Kidney (tissue), 13 donors: ENCODE measurements at regions not wholly inside any gene's neighbourhood (a gene's known extent, or its start where the extent isn't known, plus 50 kb on each side); places are given as distances from the start of the nearest gene placed in this dataset.

ENCODE experiments used
- DNase-seq, 5 donors: peaks; one replicate each; pipeline ENCODE4 v3.0.0-alpha.2; 2013 to 2020
- FAIRE-seq: peaks from 2 replicates; lab custom pipeline; 2012; peaks lifted over from hg19 to GRCh38; lab: Jason Lieb, UNC
- H3K27ac ChIP-seq, 2 donors: one replicate each; pipeline ENCODE4 v1.7.0; 2013; ENCODE audit warnings: low read depth in 2 of 2, low read length in 2 of 2, inconsistent platforms in 1 of 2
- H3K27me3 ChIP-seq: one replicate; pipeline ENCODE4 v1.7.1; 2013; ENCODE audit warnings: low read length, inconsistent platforms; ENCODE audit not compliant: control insufficient read depth, insufficient read depth
- H3K36me3 ChIP-seq, 3 donors: one replicate each; pipeline versions ENCODE4 v1.7.0 to v1.7.1; 2013; ENCODE audit warnings: low read length in 3 of 3, control low read depth in 1 of 3, inconsistent platforms in 1 of 3; ENCODE audit not compliant: insufficient read depth in 3 of 3, control insufficient read depth in 2 of 3
- H3K4me1 ChIP-seq, 3 donors: one replicate each; pipeline versions ENCODE4 v1.7.0 to v1.7.1; 2013; ENCODE audit warnings: low read length in 3 of 3, inconsistent platforms in 1 of 3, low read depth in 1 of 3; ENCODE audit not compliant: control insufficient read depth in 2 of 3, insufficient read depth in 2 of 3
- H3K4me3 ChIP-seq, 3 donors: one replicate each; pipeline versions ENCODE4 v1.7.0 to v1.8.1; 2013; ENCODE audit warnings: low read length in 3 of 3, control low read depth in 1 of 3, inconsistent platforms in 1 of 3
- H3K9ac ChIP-seq, 3 donors: one replicate each; pipeline versions ENCODE4 v1.7.0 to v1.7.1; 2013; ENCODE audit warnings: low read length in 3 of 3, control low read depth in 1 of 3, inconsistent platforms in 1 of 3
- H3K9me3 ChIP-seq, 3 donors: one replicate each; pipeline versions ENCODE4 v1.7.0 to v1.7.1; 2013; ENCODE audit warnings: low read length in 3 of 3, control low read depth in 1 of 3, inconsistent platforms in 1 of 3; ENCODE audit not compliant: control insufficient read depth in 2 of 3, insufficient read depth in 1 of 3
- intact Hi-C: fragments of 100-400 bp; cut with DNase I; formaldehyde crosslinking; loops from one replicate; pipeline ENCODE4 v1.11.1; 2022
- TF ChIP-seq, protein P1 (sequence below): IDR thresholded peaks from 3 replicates; pipeline ENCODE4 v1.5.1; 2012; ENCODE audit warnings: mild to moderate bottlenecking, moderate library complexity, borderline replicate concordance; ENCODE audit not compliant: insufficient read depth; ENCODE audit errors: extremely low read depth
- donor health status: control.
- donor health status: control.
- donor health status: control.
- donor health status: control.
- donor health status: control.
- donor health status: DM: yes; HTN: yes; CAD: no.
- donor health status: Normal renal cell carcinoma (clear cell type).

DNA sequence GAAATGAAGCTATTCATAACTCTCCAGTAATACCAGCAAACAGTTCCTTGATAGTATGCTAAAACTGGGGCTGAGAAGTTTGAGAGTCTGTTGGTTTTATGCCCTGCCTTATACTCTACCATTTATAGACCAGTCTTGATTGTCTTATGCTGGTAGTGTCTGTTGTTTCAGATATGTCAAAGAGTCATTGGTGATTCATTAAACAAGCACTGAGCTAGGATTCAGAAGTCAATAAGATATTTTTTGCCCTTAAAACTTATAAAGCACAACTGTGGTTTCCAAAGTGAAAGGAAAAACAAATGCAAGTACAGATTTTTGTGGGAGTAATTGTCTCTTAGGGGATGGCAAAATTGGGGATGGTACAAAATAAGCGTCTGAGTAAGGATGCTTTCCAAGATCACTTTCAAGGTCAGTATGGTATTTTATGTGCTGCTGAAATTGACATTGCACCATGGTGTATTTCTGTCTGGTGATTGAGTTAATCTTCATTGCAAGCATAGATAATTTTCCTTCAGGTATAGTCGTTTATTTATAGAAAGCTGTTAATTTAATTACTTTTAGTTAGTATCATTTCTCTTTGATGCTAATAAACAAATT, 289.5 kb upstream of the E2F7 start:
- intact Hi-C loops, result no loop called here
- H3K27ac ChIP-seq, result no peak overlapping the region
- H3K4me1 ChIP-seq, result no peaks in the 10 kb centered on the region
- H3K9ac ChIP-seq, result no peak overlapping the region
- DNase-seq (no peak), FAIRE-seq (no peak)
- H3K27me3 ChIP-seq, result no peaks in the 10 kb centered on the region
- no peaks in the 10 kb centered on the region for H3K36me3 ChIP-seq
- H3K4me3 ChIP-seq, result no peak overlapping the region
- TF ChIP-seq, protein P1, sequence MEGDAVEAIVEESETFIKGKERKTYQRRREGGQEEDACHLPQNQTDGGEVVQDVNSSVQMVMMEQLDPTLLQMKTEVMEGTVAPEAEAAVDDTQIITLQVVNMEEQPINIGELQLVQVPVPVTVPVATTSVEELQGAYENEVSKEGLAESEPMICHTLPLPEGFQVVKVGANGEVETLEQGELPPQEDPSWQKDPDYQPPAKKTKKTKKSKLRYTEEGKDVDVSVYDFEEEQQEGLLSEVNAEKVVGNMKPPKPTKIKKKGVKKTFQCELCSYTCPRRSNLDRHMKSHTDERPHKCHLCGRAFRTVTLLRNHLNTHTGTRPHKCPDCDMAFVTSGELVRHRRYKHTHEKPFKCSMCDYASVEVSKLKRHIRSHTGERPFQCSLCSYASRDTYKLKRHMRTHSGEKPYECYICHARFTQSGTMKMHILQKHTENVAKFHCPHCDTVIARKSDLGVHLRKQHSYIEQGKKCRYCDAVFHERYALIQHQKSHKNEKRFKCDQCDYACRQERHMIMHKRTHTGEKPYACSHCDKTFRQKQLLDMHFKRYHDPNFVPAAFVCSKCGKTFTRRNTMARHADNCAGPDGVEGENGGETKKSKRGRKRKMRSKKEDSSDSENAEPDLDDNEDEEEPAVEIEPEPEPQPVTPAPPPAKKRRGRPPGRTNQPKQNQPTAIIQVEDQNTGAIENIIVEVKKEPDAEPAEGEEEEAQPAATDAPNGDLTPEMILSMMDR, result no peak
- H3K9me3 ChIP-seq, result no peaks in the 10 kb centered on the region

DNA sequence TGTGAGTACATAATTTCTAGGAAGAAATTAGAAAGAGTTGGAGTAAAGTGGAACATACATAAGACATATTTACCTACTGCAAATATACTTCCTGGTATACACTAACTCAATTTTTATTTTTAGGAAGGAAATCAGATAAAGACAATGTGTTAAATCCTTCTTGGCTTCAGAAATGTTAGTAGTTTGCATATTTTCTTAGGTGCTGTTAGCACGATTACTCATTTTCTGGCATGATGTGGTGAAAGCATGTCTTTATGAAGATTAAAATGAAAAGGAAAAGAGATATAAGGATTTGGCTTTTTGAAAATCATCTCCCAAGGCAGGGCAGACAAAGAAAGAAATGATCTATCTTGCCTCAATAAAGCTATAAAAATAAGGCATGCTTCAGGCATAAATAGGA, 287.6 kb upstream of the E2F7 start:
- intact Hi-C loops, result no loop called here
- H3K27ac ChIP-seq, result no peak overlapping the region
- no peaks in the 10 kb centered on the region for H3K9me3 ChIP-seq
- H3K4me1 ChIP-seq, result no peaks in the 10 kb centered on the region
- H3K9ac ChIP-seq, result no peak overlapping the region
- H3K36me3 ChIP-seq, result no peaks in the 10 kb centered on the region
- TF ChIP-seq, protein P1, result no peak
- H3K27me3 ChIP-seq, result no peaks in the 10 kb centered on the region
- no peak for FAIRE-seq
- no peak for DNase-seq
- H3K4me3 ChIP-seq, result no peak overlapping the region

DNA sequence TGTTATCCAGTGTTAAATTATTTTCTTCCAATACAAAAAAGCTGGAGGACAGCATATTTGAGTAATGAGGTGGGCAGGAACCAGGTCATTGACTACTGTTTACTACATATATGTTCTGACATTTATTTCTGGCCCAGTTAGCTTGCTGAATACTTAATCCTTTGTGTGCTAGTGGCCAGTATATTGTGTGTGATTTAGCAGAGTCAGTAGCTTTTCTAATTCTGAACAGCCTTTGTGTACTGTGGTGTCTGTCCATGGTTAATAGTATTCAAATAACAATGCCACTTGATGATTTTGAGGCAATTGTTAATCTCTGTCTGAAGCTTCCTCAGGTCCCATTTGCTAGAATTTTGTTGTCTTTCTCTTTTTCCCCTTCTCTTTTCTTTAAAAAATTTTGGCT, 286.5 kb upstream of the E2F7 start:
- Histone ChIP-seq H3K27ac (no peak overlapping the region), H3K4me1 (no peaks in the 10 kb centered on the region), H3K27me3 (no peaks in the 10 kb centered on the region), H3K4me3 (no peak overlapping the region), H3K36me3 (no peaks in the 10 kb centered on the region), H3K9me3 (no peaks in the 10 kb centered on the region), H3K9ac (no peak overlapping the region)
- FAIRE-seq (no peak), DNase-seq (no peak)
- TF ChIP-seq, protein P1, result no peak
- intact Hi-C loops, result no loop called here
